NCI-H446 (cell line): ENCODE measurements at regions not wholly inside any gene's neighbourhood (a gene's known extent, or its start where the extent isn't known, plus 50 kb on each side); places are given as distances from the start of the nearest gene placed in this dataset.

Experiments used
- DNase-seq, 2 experiments: peaks; one replicate each; lab custom pipeline; 2025; lab: John Stamatoyannopoulos, UW

- no peak for DNase-seq
Observed at GRCh38 chr9:86452201-86452828, 98.1 kb upstream of the TUT7 start.

GRCh38 chr9:86449246-86449645, 95.0 kb upstream of the TUT7 start:
- no peak for DNase-seq

- DNase-seq = no peak
Observed at GRCh38 chr9:86445671-86446070, 91.5 kb upstream of the TUT7 start.

- no peak for DNase-seq
Observed at GRCh38 chr9:86443992-86444391, 89.8 kb upstream of the TUT7 start.

- DNase-seq = peak; percentile 0 to 31
Observed at GRCh38 chr9:86434039-86434726, 80.0 kb upstream of the TUT7 start.

GRCh38 chr9:86424251-86424891, 70.2 kb upstream of the TUT7 start:
- no peak for DNase-seq

GRCh38 chr9:86413971-86414880, 60.0 kb upstream of the TUT7 start:
- DNase-seq = peak in 1 of 2 experiments; percentile 1

- DNase-seq = peak in 1 of 2 experiments; percentile 31
Observed at GRCh38 chr9:86410281-86410680, 56.1 kb upstream of the TUT7 start.

- no peak for DNase-seq
Observed at GRCh38 chr9:86408121-86408520, 53.9 kb upstream of the TUT7 start.

- DNase-seq = no peak
Observed at GRCh38 chr9:86407022-86407421, 52.8 kb upstream of the TUT7 start.

GRCh38 chr9:86406366-86406765, 52.2 kb upstream of the TUT7 start:
- DNase-seq = no peak

- DNase-seq = no peak
Observed at GRCh38 chr9:86405926-86406325, 51.7 kb upstream of the TUT7 start.

- DNase-seq = no peak
Observed at GRCh38 chr9:86405086-86405491, 50.9 kb upstream of the TUT7 start.
